Peyer's patch (tissue), 4 donors: ENCODE measurements at regions not wholly inside any gene's neighbourhood (a gene's known extent, or its start where the extent isn't known, plus 50 kb on each side); places are given as distances from the start of the nearest gene placed in this dataset.

ENCODE experiments used
- POLR2A ChIP-seq, 2 donors: fragments of 450-650 bp; IDR thresholded peaks; one replicate each; pipeline ENCODE4 v1.5.1; 2017; ENCODE audit warnings: antibody characterized with exemption in 2 of 2, mild to moderate bottlenecking in 2 of 2, moderate library complexity in 2 of 2
- TF ChIP-seq, protein P1 (sequence below), 6 experiments: fragments of 450-650 bp in 4 of 6; fragments of 200-600 bp in 2 of 6; sonication (generic) in 1 of 6; IDR thresholded peaks; one replicate each; pipeline ENCODE4 v1.5.1; 2017 to 2019; ENCODE audit warnings: antibody characterized with exemption in 6 of 6, mild to moderate bottlenecking in 3 of 6, moderate library complexity in 1 of 6

DNA sequence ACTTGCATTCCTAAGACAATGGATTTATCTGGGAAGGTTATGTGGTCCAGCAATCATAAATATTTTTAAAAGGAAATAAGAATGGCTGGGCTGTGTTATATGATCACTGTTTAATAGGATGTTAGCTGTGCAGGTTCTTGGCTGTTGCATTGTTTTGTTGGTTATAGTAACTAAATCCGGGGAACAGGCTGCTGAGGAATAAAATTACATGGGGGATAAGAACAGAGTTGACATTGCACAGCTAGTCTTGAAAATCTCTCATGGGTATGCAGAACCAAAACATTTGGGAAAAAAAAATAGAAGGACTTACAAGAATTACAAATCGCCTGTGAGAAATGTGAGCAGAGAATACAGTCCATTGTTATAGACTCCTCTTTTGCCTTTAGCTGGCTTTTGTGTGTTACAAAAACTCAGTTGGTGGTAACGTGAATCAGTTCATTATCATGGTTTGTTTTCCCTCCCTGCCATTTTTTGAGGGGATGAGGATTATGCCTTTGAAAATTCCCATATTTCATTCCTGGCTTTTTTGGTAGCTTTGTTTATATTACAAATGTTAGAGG, 375.3 kb upstream of the DAB2 start:
- TF ChIP-seq, protein P1, sequence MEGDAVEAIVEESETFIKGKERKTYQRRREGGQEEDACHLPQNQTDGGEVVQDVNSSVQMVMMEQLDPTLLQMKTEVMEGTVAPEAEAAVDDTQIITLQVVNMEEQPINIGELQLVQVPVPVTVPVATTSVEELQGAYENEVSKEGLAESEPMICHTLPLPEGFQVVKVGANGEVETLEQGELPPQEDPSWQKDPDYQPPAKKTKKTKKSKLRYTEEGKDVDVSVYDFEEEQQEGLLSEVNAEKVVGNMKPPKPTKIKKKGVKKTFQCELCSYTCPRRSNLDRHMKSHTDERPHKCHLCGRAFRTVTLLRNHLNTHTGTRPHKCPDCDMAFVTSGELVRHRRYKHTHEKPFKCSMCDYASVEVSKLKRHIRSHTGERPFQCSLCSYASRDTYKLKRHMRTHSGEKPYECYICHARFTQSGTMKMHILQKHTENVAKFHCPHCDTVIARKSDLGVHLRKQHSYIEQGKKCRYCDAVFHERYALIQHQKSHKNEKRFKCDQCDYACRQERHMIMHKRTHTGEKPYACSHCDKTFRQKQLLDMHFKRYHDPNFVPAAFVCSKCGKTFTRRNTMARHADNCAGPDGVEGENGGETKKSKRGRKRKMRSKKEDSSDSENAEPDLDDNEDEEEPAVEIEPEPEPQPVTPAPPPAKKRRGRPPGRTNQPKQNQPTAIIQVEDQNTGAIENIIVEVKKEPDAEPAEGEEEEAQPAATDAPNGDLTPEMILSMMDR (IDR thresholded peaks at IDR 0.05), result no peak
- TF ChIP-seq POLR2A (IDR thresholded peaks at IDR 0.05), result no peak
